OCI-M1 (cell line): ENCODE measurements at regions not wholly inside any gene's neighbourhood (a gene's known extent, or its start where the extent isn't known, plus 50 kb on each side); places are given as distances from the start of the nearest gene placed in this dataset.

Source experiments
- DNase-seq: peaks from one replicate; lab custom pipeline; 2025; lab: John Stamatoyannopoulos, UW

GRCh38 chr12:107978201-107978600 is 150.9 kb upstream of the WSCD2 start:
- no peak for DNase-seq

GRCh38 chr12:107978641-107979040 is 150.4 kb upstream of the WSCD2 start:
- no peak for DNase-seq

GRCh38 chr12:107983756-107984472 is 145.2 kb upstream of the WSCD2 start:
- DNase-seq = no peak

- DNase-seq = no peak
Measured at GRCh38 chr12:107984973-107985372, 144.1 kb upstream of the WSCD2 start.

- DNase-seq = no peak
Measured at GRCh38 chr12:107986183-107986582, 142.9 kb upstream of the WSCD2 start.

GRCh38 chr12:107990325-107990724 is 138.8 kb upstream of the WSCD2 start:
- DNase-seq = peak; percentile 35

- no peak for DNase-seq
Measured at GRCh38 chr12:107992029-107992428, 137.1 kb upstream of the WSCD2 start.

- DNase-seq = peak; percentile 52
Measured at GRCh38 chr12:107992870-107993451, 136.1 kb upstream of the WSCD2 start.

GRCh38 chr12:107998863-107999262 is 130.2 kb upstream of the WSCD2 start:
- DNase-seq = no peak

GRCh38 chr12:108000111-108000510 is 129.0 kb upstream of the WSCD2 start:
- DNase-seq = no peak

GRCh38 chr12:108004319-108004718 is 124.8 kb upstream of the WSCD2 start:
- DNase-seq = peak; percentile 20

- no peak for DNase-seq
Measured at GRCh38 chr12:108008163-108008905, 120.8 kb upstream of the WSCD2 start.

GRCh38 chr12:108009442-108010070 is 119.5 kb upstream of the WSCD2 start:
- DNase-seq = no peak

GRCh38 chr12:108016022-108016564 is 113.0 kb upstream of the WSCD2 start:
- DNase-seq = no peak

GRCh38 chr12:108017472-108018057 is 111.5 kb upstream of the WSCD2 start:
- no peak for DNase-seq

- no peak for DNase-seq
Measured at GRCh38 chr12:108019862-108020261, 109.2 kb upstream of the WSCD2 start.

- no peak for DNase-seq
Measured at GRCh38 chr12:108021141-108021540, 107.9 kb upstream of the WSCD2 start.

GRCh38 chr12:108021949-108022522 is 107.1 kb upstream of the WSCD2 start:
- no peak for DNase-seq

- no peak for DNase-seq
Measured at GRCh38 chr12:108029051-108029835, 99.8 kb upstream of the WSCD2 start.

- no peak for DNase-seq
Measured at GRCh38 chr12:108033090-108033489, 96.0 kb upstream of the WSCD2 start.

- DNase-seq = no peak
Measured at GRCh38 chr12:108035372-108035771, 93.7 kb upstream of the WSCD2 start.
